Prostate gland (tissue), 2 donors: ENCODE measurements at regions not wholly inside any gene's neighbourhood (a gene's known extent, or its start where the extent isn't known, plus 50 kb on each side); places are given as distances from the start of the nearest gene placed in this dataset.
"Not testable (repeated sequence)": the region's sequence is repeated elsewhere in the genome, so short reads cannot be mapped to it uniquely, and the experiment has no call there.

ENCODE experiments used
- DNase-seq: peaks from one replicate; pipeline ENCODE4 v3.0.0-alpha.2; 2019; ENCODE audit warnings: low spot score
- H3K27ac ChIP-seq, 2 donors: fragments of 200-600 bp; sonication (generic); 2 replicates each; pipeline ENCODE4 v1.5.1; 2017 to 2019
- H3K27me3 ChIP-seq: fragments of 200-600 bp; sonication (generic); replicated peaks from 2 replicates; pipeline ENCODE4 v1.5.1; 2019; ENCODE audit not compliant: insufficient read depth
- H3K36me3 ChIP-seq, 2 donors: fragments of 200-600 bp; sonication (generic); 1 replicate in 1 of 2; 2 replicates in 1 of 2; pipeline versions ENCODE4 v1.5.1 to v1.8.1; 2017 to 2019
- H3K4me1 ChIP-seq: fragments of 200-600 bp; sonication (generic); replicated peaks from 2 replicates; pipeline ENCODE4 v1.5.1; 2019
- H3K4me3 ChIP-seq, 2 donors: fragments of 200-600 bp; sonication (generic); 2 replicates each; pipeline ENCODE4 v1.5.1; 2017 to 2019
- H3K9me3 ChIP-seq: fragments of 200-600 bp; sonication (generic); 2 replicates; pipeline ENCODE4 v1.5.1; 2017
- CTCF ChIP-seq, 4 experiments: fragments of 200-600 bp in 2 of 4; fragments of 450-650 bp in 2 of 4; sonication (generic) in 2 of 4; IDR thresholded peaks; 1 replicate in 3 of 4; 2 replicates in 1 of 4; pipeline ENCODE4 v1.5.1; 2016 to 2019; ENCODE audit warnings: antibody characterized with exemption in 4 of 4, mild to moderate bottlenecking in 2 of 4, moderate library complexity in 2 of 4
- POLR2A ChIP-seq: fragments of 450-650 bp; IDR thresholded peaks from one replicate; pipeline ENCODE4 v1.6.1; 2016; ENCODE audit warnings: antibody characterized with exemption, mild to moderate bottlenecking
- POLR2AphosphoS5 ChIP-seq: sonication (generic); formaldehyde crosslinking; IDR thresholded peaks from one replicate; pipeline ENCODE4 v1.6.1; 2017; ENCODE audit warnings: antibody characterized with exemption
- WGBS: methylation state at CpG from one replicate; pipeline ENCODE4 v1.1.5; 2018; 5-methylcytosine and 5-hydroxymethylcytosine counted together
- intact Hi-C: fragments of 100-400 bp; cut with DNase I; formaldehyde crosslinking; loops from one replicate; pipeline ENCODE4 v1.14.2; 2022

- Histone ChIP-seq H3K36me3 (no peaks in the 10 kb centered on the region), H3K27me3 (no peaks in the 10 kb centered on the region), H3K4me1 (no peaks in the 10 kb centered on the region), H3K9me3 (no peaks in the 10 kb centered on the region), H3K4me3 (no peak overlapping the region), H3K27ac (no peak overlapping the region)
- WGBS, result 55% methylated on average over 5 of the region's 5 CpGs
- no peak for DNase-seq
- TF ChIP-seq POLR2AphosphoS5 (no peak), POLR2A (no peak), CTCF (IDR thresholded peaks at IDR 0.05) (no peak)
- intact Hi-C loops, result no loop called here
Measured at GRCh38 chr3:22691856-22692628, 511.1 kb upstream of the UBE2E2 start.

GRCh38 chr3:22700876-22701275, 502.3 kb upstream of the UBE2E2 start:
- H3K9me3 ChIP-seq, result no peaks in the 10 kb centered on the region
- intact Hi-C loops, result no loop called here
- H3K27ac ChIP-seq, result no peak overlapping the region
- no peak for DNase-seq
- H3K36me3 ChIP-seq, result no peaks in the 10 kb centered on the region
- no peak overlapping the region for H3K4me3 ChIP-seq
- no peaks in the 10 kb centered on the region for H3K27me3 ChIP-seq
- H3K4me1 ChIP-seq, result no peaks in the 10 kb centered on the region
- TF ChIP-seq CTCF (IDR thresholded peaks at IDR 0.05), result peak in 1 of 4 experiments; percentile 21
- TF ChIP-seq POLR2A, result no peak

GRCh38 chr3:22704166-22704565, 499.0 kb upstream of the UBE2E2 start:
- TF ChIP-seq POLR2AphosphoS5 (no peak), CTCF (IDR thresholded peaks at IDR 0.05) (no peak), POLR2A (no peak)
- 72% methylated on average over 3 of the region's 3 CpGs for WGBS
- Histone ChIP-seq H3K9me3 (no peaks in the 10 kb centered on the region), H3K4me3 (no peak overlapping the region), H3K4me1 (no peaks in the 10 kb centered on the region), H3K36me3 (no peaks in the 10 kb centered on the region), H3K27ac (no peak overlapping the region), H3K27me3 (no peaks in the 10 kb centered on the region)
- DNase-seq, result no peak
- intact Hi-C loops, result no loop called here

- H3K27me3 ChIP-seq, result no peaks in the 10 kb centered on the region
- no peaks in the 10 kb centered on the region for H3K36me3 ChIP-seq
- no peaks in the 10 kb centered on the region for H3K9me3 ChIP-seq
- 72% methylated on average over 6 of the region's 6 CpGs for WGBS
- H3K4me3 ChIP-seq, result no peak overlapping the region
- TF ChIP-seq POLR2AphosphoS5, result no peak
- no peak for TF ChIP-seq POLR2A
- no peak for TF ChIP-seq CTCF (IDR thresholded peaks at IDR 0.05)
- no peaks in the 10 kb centered on the region for H3K4me1 ChIP-seq
- no peak overlapping the region for H3K27ac ChIP-seq
- intact Hi-C loops, result no loop called here
- no peak for DNase-seq
Measured at GRCh38 chr3:22704571-22705354, 498.4 kb upstream of the UBE2E2 start.

- H3K9me3 ChIP-seq, H3K27ac ChIP-seq, H3K36me3 ChIP-seq, H3K4me1 ChIP-seq, H3K27me3 ChIP-seq, H3K4me3 ChIP-seq, DNase-seq, intact Hi-C loops: not testable (repeated sequence)
- WGBS, result 93% methylated on average over 10 of the region's 10 CpGs
Measured at GRCh38 chr3:22706922-22707321, 496.2 kb upstream of the UBE2E2 start.
